ENCODE measurements at regions not wholly inside any gene's neighbourhood (a gene's known extent, or its start where the extent isn't known, plus 50 kb on each side); places are given as distances from the start of the nearest gene placed in this dataset.

DNA sequence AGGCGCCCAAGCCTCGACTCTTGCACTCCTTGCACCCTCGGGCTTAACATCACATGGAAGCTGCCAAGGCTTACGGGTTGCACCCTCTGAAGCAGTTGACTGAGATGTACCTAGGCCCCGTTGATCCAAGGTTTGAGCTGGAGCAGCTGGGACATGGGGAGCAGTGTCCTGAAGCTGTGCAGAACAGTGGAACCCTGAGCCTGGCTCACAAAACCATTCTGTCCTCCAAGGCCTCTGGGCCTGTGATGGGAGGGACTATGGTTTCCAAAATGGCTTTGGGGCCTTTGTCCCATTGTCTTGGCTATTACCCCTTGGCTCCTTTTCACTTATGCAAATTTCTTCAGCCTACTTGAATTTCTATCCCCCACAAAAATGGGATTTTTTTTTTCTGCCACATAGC lies 454.0 kb downstream of the PIK3C3 start:
- dilution Hi-C loops (cut with MboI; ENCODE audit: extremely low pct_ligation_motif_present, low sequenced_read_pairs) (no loop called here), intact Hi-C loops (cut with micrococcal nuclease) (no loop called here)
- Histone ChIP-seq H4K20me1 (replicated peaks; ENCODE audit: control insufficient read depth, extremely low read depth, insufficient read depth, low read length) (no peaks in the 10 kb centered on the region), H3K4me2 (ENCODE audit: insufficient read depth, low read length) (no peak overlapping the region), H3K9ac (replicated peaks; ENCODE audit: extremely low read depth, insufficient read depth, low read length) (no peak overlapping the region), H3K27me3 (ENCODE audit: control insufficient read depth in 2 of 2, insufficient read depth in 2 of 2, low read length in 2 of 2) (no peaks in the 10 kb centered on the region), H2AFZ (ENCODE audit: low read depth, low read length) (no peak overlapping the region), H3K36me3 (ENCODE audit: control insufficient read depth in 2 of 2, extremely low read depth in 1 of 2, insufficient read depth in 2 of 2, low read length in 2 of 2) (no peaks in the 10 kb centered on the region), H3K79me2 (ENCODE audit: control insufficient read depth, insufficient read depth, low read length) (no peaks in the 10 kb centered on the region), H3K4me1 (ENCODE audit: control insufficient read depth, extremely low read depth, insufficient read depth, low read length) (no peaks in the 10 kb centered on the region), H3K27ac (ENCODE audit: insufficient read depth, low read depth, low read length) (no peak overlapping the region), H3K9me1 (replicated peaks; ENCODE audit: control insufficient read depth, extremely low read depth, insufficient read depth, low read length) (no peaks in the 10 kb centered on the region), H3K9me3 (replicated peaks; ENCODE audit: control insufficient read depth, insufficient read depth, low read length) (peaks cover 1% of the 10 kb centered on the region), H3K4me3 (replicated peaks in 1 of 3; ENCODE audit: insufficient read depth in 1 of 3, low read depth in 1 of 3, low read length in 3 of 3) (no peak overlapping the region)
- CTCF ChIA-PET = no interaction called here
- DNase-seq (ENCODE audit: low read depth, low spot score) = no peak
- no peak for FAIRE-seq
- TF ChIP-seq EZH2 (IDR thresholded peaks at IDR 0.05; ENCODE audit: borderline replicate concordance, low read depth, low read length, severe bottlenecking) = no peak
- no peak for TF ChIP-seq POLR2AphosphoS5 (IDR thresholded peaks at IDR 0.05; ENCODE audit: insufficient read depth, low read depth, low read length)
- TF ChIP-seq GATA2 (IDR thresholded peaks at IDR 0.05; ENCODE audit: insufficient read depth, insufficient read length, low read depth, low read length) = no peak
- TF ChIP-seq MYC (IDR thresholded peaks at IDR 0.05; ENCODE audit: low read depth, low read length) = no peak
- TF ChIP-seq POLR2A (IDR thresholded peaks at IDR 0.05; ENCODE audit: low read depth, low read length) = no peak
- TF ChIP-seq, protein P1, sequence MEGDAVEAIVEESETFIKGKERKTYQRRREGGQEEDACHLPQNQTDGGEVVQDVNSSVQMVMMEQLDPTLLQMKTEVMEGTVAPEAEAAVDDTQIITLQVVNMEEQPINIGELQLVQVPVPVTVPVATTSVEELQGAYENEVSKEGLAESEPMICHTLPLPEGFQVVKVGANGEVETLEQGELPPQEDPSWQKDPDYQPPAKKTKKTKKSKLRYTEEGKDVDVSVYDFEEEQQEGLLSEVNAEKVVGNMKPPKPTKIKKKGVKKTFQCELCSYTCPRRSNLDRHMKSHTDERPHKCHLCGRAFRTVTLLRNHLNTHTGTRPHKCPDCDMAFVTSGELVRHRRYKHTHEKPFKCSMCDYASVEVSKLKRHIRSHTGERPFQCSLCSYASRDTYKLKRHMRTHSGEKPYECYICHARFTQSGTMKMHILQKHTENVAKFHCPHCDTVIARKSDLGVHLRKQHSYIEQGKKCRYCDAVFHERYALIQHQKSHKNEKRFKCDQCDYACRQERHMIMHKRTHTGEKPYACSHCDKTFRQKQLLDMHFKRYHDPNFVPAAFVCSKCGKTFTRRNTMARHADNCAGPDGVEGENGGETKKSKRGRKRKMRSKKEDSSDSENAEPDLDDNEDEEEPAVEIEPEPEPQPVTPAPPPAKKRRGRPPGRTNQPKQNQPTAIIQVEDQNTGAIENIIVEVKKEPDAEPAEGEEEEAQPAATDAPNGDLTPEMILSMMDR (IDR thresholded peaks at IDR 0.05; ENCODE audit: extremely low read depth in 1 of 2, insufficient read depth in 1 of 2, low read depth in 1 of 2, low read length in 2 of 2) = no peak
- no peak for TF ChIP-seq FOS (IDR thresholded peaks at IDR 0.05; ENCODE audit: borderline replicate concordance, insufficient read depth, low read length)
- no peak for TF ChIP-seq JUN (IDR thresholded peaks at IDR 0.05; ENCODE audit: borderline replicate concordance, insufficient read depth, insufficient read length, low read depth)
- TF ChIP-seq, protein P2, sequence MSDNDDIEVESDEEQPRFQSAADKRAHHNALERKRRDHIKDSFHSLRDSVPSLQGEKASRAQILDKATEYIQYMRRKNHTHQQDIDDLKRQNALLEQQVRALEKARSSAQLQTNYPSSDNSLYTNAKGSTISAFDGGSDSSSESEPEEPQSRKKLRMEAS (IDR thresholded peaks at IDR 0.05; ENCODE audit: insufficient read depth, insufficient read length) = no peak
- POLR2A ChIA-PET = no interaction called here
- no TSS peak for BruUV-seq (replicated peaks)

Measured in endothelial cell of umbilical vein (primary cell).